CD4-positive, CD25-positive, alpha-beta regulatory T cell (primary cell): ENCODE measurements at regions not wholly inside any gene's neighbourhood (a gene's known extent, or its start where the extent isn't known, plus 50 kb on each side); places are given as distances from the start of the nearest gene placed in this dataset.

ENCODE experiments used
- ATAC-seq, 2 donors: fragments of 150-1000 bp; cut with Tn5 transposase; one replicate each; pipeline ENCODE4 v1.10.0; 2021; ENCODE audit warnings: low read depth in 2 of 2, moderate number of reproducible peaks in 2 of 2, moderate library complexity in 1 of 2
- DNase-seq, 3 donors: peaks; one replicate each; pipeline versions ENCODE4 v3.0.0 to v3.0.0-alpha.2; 2012 to 2022; ENCODE audit warnings: mixed read lengths in 1 of 3
- H3K27ac ChIP-seq: one replicate; pipeline ENCODE4 v1.7.0; 2013; ENCODE audit warnings: mild to moderate bottlenecking, low read length; ENCODE audit not compliant: insufficient read depth, poor library complexity, severe bottlenecking
- H3K27me3 ChIP-seq: one replicate; pipeline ENCODE4 v1.7.0; 2013; ENCODE audit warnings: low read length; ENCODE audit not compliant: control insufficient read depth, insufficient read depth
- H3K36me3 ChIP-seq: one replicate; pipeline ENCODE4 v1.7.0; 2013; ENCODE audit warnings: mild to moderate bottlenecking, low read length, moderate library complexity; ENCODE audit not compliant: control insufficient read depth, insufficient read depth
- H3K4me1 ChIP-seq: 2 replicates; pipeline ENCODE4 v1.7.0; 2013; ENCODE audit warnings: mild to moderate bottlenecking, low read length; ENCODE audit not compliant: insufficient read depth, control insufficient read depth, poor library complexity, severe bottlenecking
- H3K4me3 ChIP-seq: one replicate; pipeline ENCODE4 v1.7.0; 2013; ENCODE audit warnings: low read depth, mild to moderate bottlenecking, low read length, moderate library complexity
- H3K9me3 ChIP-seq, 2 experiments: 1 replicate in 1 of 2; 2 replicates in 1 of 2; pipeline ENCODE4 v1.7.0; 2013; ENCODE audit warnings: low read length in 2 of 2, mild to moderate bottlenecking in 1 of 2, moderate library complexity in 1 of 2; ENCODE audit not compliant: control insufficient read depth in 2 of 2
- H3K27ac Mint-ChIP-seq, 3 donors: one replicate each; pipeline ENCODE4 v1.8.0; 2020 to 2022; ENCODE audit warnings: mild to moderate bottlenecking in 3 of 3, mixed read lengths in 3 of 3, moderate library complexity in 2 of 3
- H3K27me3 Mint-ChIP-seq: one replicate; pipeline ENCODE4 v1.8.0; 2022; ENCODE audit warnings: mild to moderate bottlenecking, mixed read lengths
- H3K36me3 Mint-ChIP-seq: one replicate; pipeline ENCODE4 v1.8.0; 2020; ENCODE audit warnings: mixed read lengths
- H3K4me1 Mint-ChIP-seq, 4 donors: one replicate each; pipeline ENCODE4 v1.8.0; 2020 to 2022; ENCODE audit warnings: mixed read lengths in 4 of 4, mild to moderate bottlenecking in 1 of 4
- H3K4me3 Mint-ChIP-seq, 4 donors: one replicate each; pipeline ENCODE4 v1.8.0; 2020 to 2022; ENCODE audit warnings: mild to moderate bottlenecking in 4 of 4, mixed read lengths in 4 of 4, moderate library complexity in 3 of 4
- H3K9me3 Mint-ChIP-seq, 7 donors: one replicate each; pipeline ENCODE4 v1.8.0; 2020 to 2022; ENCODE audit warnings: mixed read lengths in 7 of 7, mild to moderate bottlenecking in 3 of 7, moderate library complexity in 2 of 7

DNA sequence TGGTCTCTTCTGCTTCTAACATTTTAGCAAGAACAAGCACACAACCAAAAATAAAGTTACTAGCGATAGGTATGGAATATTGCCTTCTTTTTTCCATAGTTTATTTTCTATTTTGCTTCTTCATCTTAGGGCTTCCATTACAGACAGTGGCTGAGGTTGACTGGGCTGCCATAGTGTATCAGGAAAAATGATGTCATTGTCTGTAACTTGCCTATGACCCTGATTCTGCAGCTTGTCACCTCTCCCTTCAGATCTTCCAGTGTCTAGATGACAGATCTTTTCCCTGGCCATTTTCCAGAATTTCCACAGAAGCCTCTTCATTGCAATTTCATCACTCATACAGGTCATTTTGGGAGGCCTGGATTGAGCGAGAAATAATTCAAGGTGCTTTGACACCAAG lies 308.5 kb downstream of the EPHA4 start:
- no peaks in the 10 kb centered on the region for H3K4me1 ChIP-seq
- ATAC-seq (no peak), DNase-seq (no peak)
- no peak overlapping the region for H3K4me3 ChIP-seq
- Mint-ChIP-seq H3K9me3 (peaks cover 0 to 1% (median 0%) of the 10 kb centered on the region in 7 donors), H3K4me1 (no peaks in the 10 kb centered on the region), H3K4me3 (no peak overlapping the region), H3K27me3 (peaks cover 4% of the 10 kb centered on the region), H3K36me3 (no peaks in the 10 kb centered on the region), H3K27ac (no peak overlapping the region)
- no peaks in the 10 kb centered on the region for H3K36me3 ChIP-seq
- H3K9me3 ChIP-seq = no peaks in the 10 kb centered on the region
- H3K27me3 ChIP-seq = no peaks in the 10 kb centered on the region
- no peak overlapping the region for H3K27ac ChIP-seq

GRCh38 chr2:221264318-221264717 lies 307.8 kb downstream of the EPHA4 start:
- no peaks in the 10 kb centered on the region for H3K9me3 ChIP-seq
- H3K27ac ChIP-seq = no peak overlapping the region
- H3K36me3 ChIP-seq = no peaks in the 10 kb centered on the region
- no peaks in the 10 kb centered on the region for H3K4me1 Mint-ChIP-seq
- no peak for DNase-seq
- no peak overlapping the region for H3K4me3 Mint-ChIP-seq
- peaks cover 0 to 1% (median 0%) of the 10 kb centered on the region in 7 donors for H3K9me3 Mint-ChIP-seq
- H3K36me3 Mint-ChIP-seq = no peaks in the 10 kb centered on the region
- H3K27ac Mint-ChIP-seq = no peak overlapping the region
- no peaks in the 10 kb centered on the region for H3K27me3 ChIP-seq
- no peak for ATAC-seq
- no peaks in the 10 kb centered on the region for H3K4me1 ChIP-seq
- no peak overlapping the region for H3K4me3 ChIP-seq
- peaks cover 4% of the 10 kb centered on the region for H3K27me3 Mint-ChIP-seq

- no peak overlapping the region for H3K27ac ChIP-seq
- no peak for ATAC-seq
Measured at GRCh38 chr2:221267773-221268425, 304.2 kb downstream of the EPHA4 start.

GRCh38 chr2:221268631-221269030 lies 303.5 kb downstream of the EPHA4 start:
- no peaks in the 10 kb centered on the region for H3K27me3 ChIP-seq
- no peak overlapping the region for H3K4me3 Mint-ChIP-seq
- H3K9me3 ChIP-seq = no peaks in the 10 kb centered on the region
- no peak for ATAC-seq
- peaks cover 2% of the 10 kb centered on the region for H3K27me3 Mint-ChIP-seq
- peaks cover 0 to 1% (median 0%) of the 10 kb centered on the region in 7 donors for H3K9me3 Mint-ChIP-seq
- H3K36me3 Mint-ChIP-seq = peaks cover 3% of the 10 kb centered on the region
- no peak overlapping the region for H3K27ac ChIP-seq
- no peaks in the 10 kb centered on the region for H3K4me1 ChIP-seq
- no peaks in the 10 kb centered on the region for H3K4me1 Mint-ChIP-seq
- H3K27ac Mint-ChIP-seq = no peak overlapping the region
- H3K4me3 ChIP-seq = no peak overlapping the region
- H3K36me3 ChIP-seq = no peaks in the 10 kb centered on the region
- DNase-seq = no peak

More at GRCh38 chr2:221267773-221268425, 304.2 kb downstream of the EPHA4 start:
- Histone ChIP-seq H3K9me3 (no peaks in the 10 kb centered on the region), H3K27me3 (no peaks in the 10 kb centered on the region), H3K36me3 (no peaks in the 10 kb centered on the region), H3K4me1 (no peaks in the 10 kb centered on the region), H3K4me3 (no peak overlapping the region)
- DNase-seq = no peak
- no peaks in the 10 kb centered on the region for H3K4me1 Mint-ChIP-seq
- no peak overlapping the region for H3K4me3 Mint-ChIP-seq
- H3K27me3 Mint-ChIP-seq = peaks cover 4% of the 10 kb centered on the region
- no peak overlapping the region for H3K27ac Mint-ChIP-seq
- H3K36me3 Mint-ChIP-seq = peaks cover 3% of the 10 kb centered on the region
- peaks cover 0 to 1% (median 0%) of the 10 kb centered on the region in 7 donors for H3K9me3 Mint-ChIP-seq

DNA sequence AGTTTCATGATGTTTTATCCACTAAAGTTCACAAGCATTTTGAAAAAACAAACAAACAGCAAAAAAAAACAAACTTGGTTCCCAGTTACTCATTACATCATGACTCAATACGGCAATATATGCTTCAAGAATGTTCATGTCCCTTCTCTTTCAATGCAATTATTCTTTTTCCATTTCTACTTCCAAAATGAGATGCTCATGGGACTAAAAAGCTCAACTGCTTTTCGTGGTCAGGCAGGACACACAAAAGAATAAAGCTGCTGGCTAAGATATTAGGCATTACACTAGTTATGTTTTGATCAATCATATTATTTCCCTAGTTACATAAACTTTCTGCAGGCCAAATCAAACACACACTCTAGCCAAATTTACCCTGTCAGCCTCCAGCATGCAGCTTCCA lies 301.3 kb downstream of the EPHA4 start:
- Histone ChIP-seq H3K27me3 (no peaks in the 10 kb centered on the region), H3K4me1 (no peaks in the 10 kb centered on the region), H3K27ac (no peak overlapping the region), H3K4me3 (no peak overlapping the region), H3K36me3 (no peaks in the 10 kb centered on the region), H3K9me3 (no peaks in the 10 kb centered on the region)
- no peak for ATAC-seq
- no peak for DNase-seq
- no peak overlapping the region for H3K27ac Mint-ChIP-seq
- H3K27me3 Mint-ChIP-seq = no peaks in the 10 kb centered on the region
- peaks cover 3% of the 10 kb centered on the region for H3K36me3 Mint-ChIP-seq
- H3K4me1 Mint-ChIP-seq = no peaks in the 10 kb centered on the region
- H3K9me3 Mint-ChIP-seq = peaks cover 0 to 1% (median 0%) of the 10 kb centered on the region in 7 donors
- H3K4me3 Mint-ChIP-seq = no peak overlapping the region

- Histone ChIP-seq H3K36me3 (no peaks in the 10 kb centered on the region), H3K27ac (no peak overlapping the region), H3K4me1 (no peaks in the 10 kb centered on the region), H3K4me3 (no peak overlapping the region), H3K27me3 (no peaks in the 10 kb centered on the region), H3K9me3 (no peaks in the 10 kb centered on the region)
- ATAC-seq (no peak), DNase-seq (no peak)
- Mint-ChIP-seq H3K4me1 (no peaks in the 10 kb centered on the region), H3K27me3 (no peaks in the 10 kb centered on the region), H3K9me3 (peaks cover 0 to 1% (median 0%) of the 10 kb centered on the region in 7 donors), H3K36me3 (peaks cover 3% of the 10 kb centered on the region), H3K27ac (no peak overlapping the region), H3K4me3 (no peak overlapping the region)
Measured at GRCh38 chr2:221272729-221273128, 299.4 kb downstream of the EPHA4 start.

DNA sequence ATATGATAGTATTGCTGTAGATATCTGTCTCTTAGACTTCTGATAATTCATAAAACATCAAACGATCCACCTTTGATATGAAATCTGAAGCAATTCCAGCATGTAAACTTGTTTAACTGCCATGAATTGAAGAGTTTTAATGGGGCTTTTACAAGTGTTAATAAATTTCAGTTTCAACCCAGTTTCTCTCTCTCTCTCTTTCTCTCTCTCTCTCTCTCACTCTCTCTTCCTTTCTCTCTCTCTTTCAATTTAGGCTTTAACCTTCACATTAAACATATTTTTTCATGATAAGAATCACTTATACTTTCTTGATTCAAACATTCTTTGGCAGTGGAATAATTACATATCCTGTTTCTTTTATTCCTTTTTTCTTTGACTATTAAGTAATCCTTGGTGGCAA lies 296.1 kb downstream of the EPHA4 start:
- no peaks in the 10 kb centered on the region for H3K4me1 ChIP-seq
- Mint-ChIP-seq H3K27ac (no peak overlapping the region), H3K4me3 (no peak overlapping the region), H3K36me3 (peaks cover 3% of the 10 kb centered on the region), H3K4me1 (no peaks in the 10 kb centered on the region), H3K9me3 (no peaks in the 10 kb centered on the region), H3K27me3 (no peaks in the 10 kb centered on the region)
- no peak overlapping the region for H3K4me3 ChIP-seq
- no peaks in the 10 kb centered on the region for H3K27me3 ChIP-seq
- no peak for ATAC-seq
- DNase-seq = no peak
- H3K36me3 ChIP-seq = no peaks in the 10 kb centered on the region
- H3K27ac ChIP-seq = no peak overlapping the region
- H3K9me3 ChIP-seq = no peaks in the 10 kb centered on the region

DNA sequence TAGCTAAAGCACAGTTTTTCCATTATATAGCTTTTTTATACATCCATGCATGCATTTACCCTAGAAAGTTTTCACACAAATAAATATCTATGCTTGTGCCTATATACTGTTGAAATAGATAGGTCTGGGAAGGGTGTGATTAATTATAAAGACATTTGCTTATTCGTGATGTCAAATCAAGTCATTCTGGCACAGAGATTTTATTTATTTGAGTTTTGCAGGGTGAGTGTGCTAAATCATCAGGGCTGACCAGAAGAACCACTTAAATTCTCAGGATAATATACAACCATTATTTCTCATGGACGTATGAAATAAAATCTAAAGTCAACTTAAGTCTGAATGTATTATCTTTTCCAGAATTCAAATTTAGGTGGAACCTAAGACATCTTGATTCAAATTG lies 295.5 kb downstream of the EPHA4 start:
- Histone ChIP-seq H3K4me1 (no peaks in the 10 kb centered on the region), H3K9me3 (no peaks in the 10 kb centered on the region), H3K4me3 (no peak overlapping the region), H3K27ac (no peak overlapping the region), H3K36me3 (no peaks in the 10 kb centered on the region), H3K27me3 (no peaks in the 10 kb centered on the region)
- Mint-ChIP-seq H3K4me1 (no peaks in the 10 kb centered on the region), H3K4me3 (no peak overlapping the region), H3K27me3 (no peaks in the 10 kb centered on the region), H3K9me3 (no peaks in the 10 kb centered on the region), H3K36me3 (peaks cover 3% of the 10 kb centered on the region), H3K27ac (no peak overlapping the region)
- DNase-seq (no peak), ATAC-seq (no peak)
